ENCODE measurements at regions not wholly inside any gene's neighbourhood (a gene's known extent, or its start where the extent isn't known, plus 50 kb on each side); places are given as distances from the start of the nearest gene placed in this dataset.

DNA sequence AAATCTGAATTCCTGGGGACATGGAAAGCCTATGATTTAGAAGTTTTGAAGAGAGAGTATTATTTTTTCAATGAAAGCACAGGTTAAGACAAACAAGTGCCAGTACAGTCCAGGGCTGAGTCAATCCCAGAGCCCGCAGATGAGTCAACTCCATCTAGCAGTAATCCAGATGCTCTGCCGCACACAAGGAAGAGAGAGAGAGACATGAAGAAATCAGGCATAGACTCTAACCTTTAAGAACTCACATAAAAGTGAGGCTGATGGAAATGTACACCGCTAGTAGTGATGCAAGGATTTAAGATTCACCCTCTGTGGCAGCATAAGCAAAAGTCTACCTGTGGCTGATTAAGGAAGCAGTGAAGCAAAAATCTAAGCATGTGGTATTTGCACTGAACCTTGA, 651.5 kb downstream of the TNS3 start:
- no TSS peak for BruUV-seq (replicated peaks)
- peak; percentile 58 for ATAC-seq
- FAIRE-seq, result no peak
- no peaks in the 10 kb centered on the region for H3K79me2 ChIP-seq (ENCODE audit: control insufficient read depth, insufficient read depth, low read length)
- no peaks in the 10 kb centered on the region for H3K4me1 ChIP-seq (ENCODE audit: control insufficient read depth, insufficient read depth, low read length)
- no peak overlapping the region for H3K4me2 ChIP-seq (ENCODE audit: control insufficient read depth, insufficient read depth)
- ChIA-PET SMC1A (ENCODE audit: uncharacterized antibody, unreplicated experiment) (no interaction called here), RAD21 (ENCODE audit: unreplicated experiment) (no interaction called here), POLR2A (no interaction called here), CTCF (no interaction called here)
- no peak overlapping the region for H3K27ac ChIP-seq (ENCODE audit: control insufficient read depth, insufficient read depth)
- TF ChIP-seq POLR2AphosphoS2 (IDR thresholded peaks at IDR 0.05; ENCODE audit: low read depth, low read length) (no peak), JUNB (IDR thresholded peaks at IDR 0.05) (peak; percentile 21; the same call in 1 of the 2 replicates), DPF2 (IDR thresholded peaks at IDR 0.05) (0 out of 2 replicates have a peak, but pooled peaks have one; percentile 34), MYB (IDR thresholded peaks at IDR 0.05; ENCODE audit: borderline replicate concordance, low read depth, low read length) (no peak)
- intact Hi-C loops (cut with micrococcal nuclease; ENCODE audit: unreplicated experiment), result no loop called here
- H3K4me3 ChIP-seq, result no peak overlapping the region
- no peak overlapping the region for H2AFZ ChIP-seq (ENCODE audit: control insufficient read depth, low read depth, low read length)
- H3K9me3 ChIP-seq (replicated peaks; ENCODE audit: control insufficient read depth, insufficient read depth, low read length), result no peaks in the 10 kb centered on the region
- no peak overlapping the region for H3K9ac ChIP-seq (ENCODE audit: control insufficient read depth, insufficient read depth, low read length)
- 78% methylated on average over 2 of the region's 3 CpGs for WGBS (ENCODE audit: insufficient coverage, insufficient replicate concordance, low lambda C conversion rate, missing lambda C conversion rate)
- in situ Hi-C loops (cut with MboI), result no loop called here
- DNase-seq (ENCODE audit: low read depth, low spot score), result no peak
- H3K36me3 ChIP-seq (ENCODE audit: control insufficient read depth in 2 of 2, insufficient read depth in 2 of 2, low read length in 1 of 2), result no peaks in the 10 kb centered on the region
- no peaks in the 10 kb centered on the region for H4K20me1 ChIP-seq (ENCODE audit: control insufficient read depth, insufficient read depth)
- no peaks in the 10 kb centered on the region for H3K27me3 ChIP-seq (replicated peaks in 1 of 2; ENCODE audit: control insufficient read depth in 2 of 2, insufficient read depth in 2 of 2, low read length in 1 of 2)

GRCh38 chr7:46929359-46929758, 652.6 kb downstream of the TNS3 start:
- Histone ChIP-seq H3K4me2 (ENCODE audit: control insufficient read depth, insufficient read depth) (no peak overlapping the region), H3K4me3 (no peak overlapping the region), H3K9me3 (replicated peaks; ENCODE audit: control insufficient read depth, insufficient read depth, low read length) (no peaks in the 10 kb centered on the region), H3K27ac (ENCODE audit: control insufficient read depth, insufficient read depth) (no peak overlapping the region), H3K27me3 (replicated peaks in 1 of 2; ENCODE audit: control insufficient read depth in 2 of 2, insufficient read depth in 2 of 2, low read length in 1 of 2) (no peaks in the 10 kb centered on the region), H3K36me3 (ENCODE audit: control insufficient read depth in 2 of 2, insufficient read depth in 2 of 2, low read length in 1 of 2) (no peaks in the 10 kb centered on the region), H2AFZ (ENCODE audit: control insufficient read depth, low read depth, low read length) (no peak overlapping the region), H4K20me1 (ENCODE audit: control insufficient read depth, insufficient read depth) (no peaks in the 10 kb centered on the region), H3K9ac (ENCODE audit: control insufficient read depth, insufficient read depth, low read length) (no peak overlapping the region), H3K79me2 (ENCODE audit: control insufficient read depth, insufficient read depth, low read length) (no peaks in the 10 kb centered on the region), H3K4me1 (ENCODE audit: control insufficient read depth, insufficient read depth, low read length) (no peaks in the 10 kb centered on the region)
- TF ChIP-seq RELA (IDR thresholded peaks at IDR 0.05; ENCODE audit: borderline replicate concordance, partially characterized antibody), result no peak
- TF ChIP-seq POLR2A (IDR thresholded peaks at IDR 0.05; ENCODE audit: low read depth, low read length), result no peak
- TF ChIP-seq CUX1 (IDR thresholded peaks at IDR 0.05; ENCODE audit: insufficient replicate concordance, low read depth, low read length), result no peak
- TF ChIP-seq STAT1 (conservative IDR thresholded peaks at IDR 0.05), result no peak
- TF ChIP-seq SIX5 (IDR thresholded peaks at IDR 0.05; ENCODE audit: low read depth, low read length, severe bottlenecking), result no peak
- no peak for TF ChIP-seq NRF1 (conservative IDR thresholded peaks at IDR 0.05; ENCODE audit: low read depth, low read length)
- intact Hi-C loops (cut with micrococcal nuclease; ENCODE audit: unreplicated experiment), result no loop called here
- no peak for ATAC-seq
- no TSS peak for BruUV-seq (replicated peaks)
- ChIA-PET POLR2A (no interaction called here), SMC1A (ENCODE audit: uncharacterized antibody, unreplicated experiment) (interaction anchor here (1.8 kb wide), 1 partner anchor 10 kb away, joined by 7 read pairs; no protein-coding TSS in a partner anchor), RAD21 (ENCODE audit: unreplicated experiment) (no interaction called here), CTCF (no interaction called here)
- no peak for FAIRE-seq
- no peak for DNase-seq (ENCODE audit: low read depth, low spot score)
- in situ Hi-C loops (cut with MboI), result no loop called here
